Activated B cell treated with CpG ODN at 0.5 μM for 24 hours (primary cell): ENCODE measurements at regions not wholly inside any gene's neighbourhood (a gene's known extent, or its start where the extent isn't known, plus 50 kb on each side); places are given as distances from the start of the nearest gene placed in this dataset.

Experiments
- ATAC-seq: fragments of 200-7000 bp; cut with Tn5 transposase; one replicate; pipeline ENCODE4 v1.10.0; 2021; ENCODE audit warnings: low read depth, mild to moderate bottlenecking, moderate library complexity
- CTCF ChIA-PET: fragments of 350-600 bp; sonication (Branson Sonifier 250); formaldehyde crosslinking; loops from one replicate; lab custom pipeline; 2021; ENCODE audit warnings: antibody characterized with exemption; lab: Charles Lee
- POLR2A ChIA-PET: fragments of 350-600 bp; sonication (Branson Sonifier 250); formaldehyde crosslinking; loops from one replicate; lab custom pipeline; 2021; ENCODE audit warnings: antibody characterized with exemption; lab: Charles Lee
- DNase-seq: peaks from one replicate; pipeline ENCODE4 v3.0.0; 2022
- H3K27ac Mint-ChIP-seq: one replicate; pipeline ENCODE4 v1.8.0; 2020; ENCODE audit warnings: mixed read lengths
- H3K27me3 Mint-ChIP-seq: one replicate; pipeline ENCODE4 v1.8.0; 2021; ENCODE audit warnings: mixed read lengths
- H3K36me3 Mint-ChIP-seq: one replicate; pipeline ENCODE4 v1.8.0; 2021; ENCODE audit warnings: low read depth, mixed read lengths
- H3K4me1 Mint-ChIP-seq: one replicate; pipeline ENCODE4 v1.8.0; 2021; ENCODE audit warnings: mixed read lengths
- H3K4me3 Mint-ChIP-seq: one replicate; pipeline ENCODE4 v1.8.0; 2020; ENCODE audit warnings: mild to moderate bottlenecking, mixed read lengths
- H3K9me3 Mint-ChIP-seq: one replicate; pipeline ENCODE4 v1.8.0; 2020; ENCODE audit warnings: mixed read lengths
- CTCF ChIP-seq: fragments of 200-600 bp; IDR thresholded peaks from one replicate; pipeline ENCODE4 v1.8.0; 2022; ENCODE audit warnings: antibody characterized with exemption, mild to moderate bottlenecking
- intact Hi-C: fragments of 100-400 bp; cut with micrococcal nuclease; formaldehyde crosslinking; loops from one replicate; pipeline ENCODE4 v1.15.1; 2024

GRCh38 chr7:85586091-85586490, 399.2 kb upstream of the SEMA3D start:
- no peak for TF ChIP-seq CTCF
- POLR2A ChIA-PET: no interaction called here
- H3K36me3 Mint-ChIP-seq: no peaks in the 10 kb centered on the region
- no peaks in the 10 kb centered on the region for H3K9me3 Mint-ChIP-seq
- H3K27me3 Mint-ChIP-seq: no peaks in the 10 kb centered on the region
- DNase-seq (no peak), ATAC-seq (no peak)
- H3K4me3 Mint-ChIP-seq: no peak overlapping the region
- CTCF ChIA-PET: no interaction called here
- no peaks in the 10 kb centered on the region for H3K4me1 Mint-ChIP-seq
- no peak overlapping the region for H3K27ac Mint-ChIP-seq
- intact Hi-C loops: no loop called here

DNA sequence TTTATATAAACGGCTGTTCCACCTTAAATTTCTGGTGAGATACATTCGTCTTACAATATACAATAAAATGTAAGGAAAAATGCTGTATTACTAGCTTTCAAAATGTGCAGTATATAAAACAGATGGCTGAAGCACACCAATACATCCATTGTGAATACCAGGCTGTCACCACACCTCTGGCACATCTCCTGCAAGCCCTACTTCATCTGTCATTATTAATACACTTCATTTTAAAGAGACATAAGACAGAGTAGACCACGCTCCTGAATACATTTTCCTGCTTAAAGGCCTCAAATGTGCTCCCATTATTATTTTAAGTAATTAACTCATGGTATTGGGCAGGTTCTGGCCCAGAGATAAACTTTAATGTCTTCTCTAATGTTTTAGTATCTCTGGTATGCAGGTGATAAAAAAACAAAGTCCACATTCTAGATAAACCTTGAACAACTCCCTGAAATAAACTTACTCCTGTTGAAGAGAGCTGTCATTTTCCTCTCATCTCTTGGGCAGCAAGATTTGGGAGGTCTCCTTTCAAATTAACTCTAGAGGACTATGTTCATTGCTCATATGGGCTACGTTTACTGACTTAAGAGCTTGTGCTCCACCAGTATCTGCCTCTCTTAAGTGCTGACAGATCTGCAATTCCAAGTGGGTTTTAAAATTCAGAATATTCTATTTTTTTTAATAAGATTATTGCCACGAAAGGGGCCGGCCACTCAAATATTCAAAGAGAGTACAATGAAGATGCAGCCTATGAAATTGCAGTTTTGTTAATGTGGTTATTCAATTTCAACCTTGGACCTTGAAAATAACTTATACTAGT, 396.5 kb upstream of the SEMA3D start:
- H3K27ac Mint-ChIP-seq: no peak overlapping the region
- H3K27me3 Mint-ChIP-seq: no peaks in the 10 kb centered on the region
- intact Hi-C loops: no loop called here
- no peaks in the 10 kb centered on the region for H3K9me3 Mint-ChIP-seq
- ATAC-seq: no peak
- ChIA-PET CTCF (no interaction called here), POLR2A (no interaction called here)
- H3K4me1 Mint-ChIP-seq: no peaks in the 10 kb centered on the region
- TF ChIP-seq CTCF: no peak
- H3K4me3 Mint-ChIP-seq: no peak overlapping the region
- DNase-seq: no peak
- H3K36me3 Mint-ChIP-seq: no peaks in the 10 kb centered on the region

DNA sequence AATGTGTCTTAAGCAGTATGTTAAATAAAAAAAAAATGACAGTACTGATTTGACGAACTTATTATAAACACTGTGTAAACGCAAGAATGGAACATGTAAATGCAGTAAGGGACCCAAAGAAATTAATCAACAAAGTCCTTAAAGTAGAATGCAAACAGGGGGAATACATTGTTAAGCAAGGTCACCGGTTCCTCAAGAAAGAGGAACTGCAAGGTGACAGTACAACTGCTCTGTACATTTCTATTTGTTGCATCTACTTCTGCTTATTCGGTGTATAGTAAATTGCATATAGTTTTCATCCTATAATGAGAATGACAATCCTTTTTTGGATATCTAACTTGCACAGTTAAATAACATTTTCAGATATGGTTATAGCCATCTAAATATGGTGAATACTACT, 387.0 kb upstream of the SEMA3D start:
- DNase-seq (no peak), ATAC-seq (no peak)
- POLR2A ChIA-PET: no interaction called here
- CTCF ChIA-PET: no interaction called here
- Mint-ChIP-seq H3K27ac (no peak overlapping the region), H3K4me3 (no peak overlapping the region), H3K9me3 (no peaks in the 10 kb centered on the region), H3K4me1 (no peaks in the 10 kb centered on the region), H3K27me3 (no peaks in the 10 kb centered on the region), H3K36me3 (no peaks in the 10 kb centered on the region)
- intact Hi-C loops: no loop called here
- no peak for TF ChIP-seq CTCF

- no peak overlapping the region for H3K4me3 Mint-ChIP-seq
- DNase-seq (no peak), ATAC-seq (no peak)
- no peaks in the 10 kb centered on the region for H3K4me1 Mint-ChIP-seq
- H3K27ac Mint-ChIP-seq: no peak overlapping the region
- no peaks in the 10 kb centered on the region for H3K9me3 Mint-ChIP-seq
- no peaks in the 10 kb centered on the region for H3K36me3 Mint-ChIP-seq
- no peaks in the 10 kb centered on the region for H3K27me3 Mint-ChIP-seq
- ChIA-PET POLR2A (no interaction called here), CTCF (no interaction called here)
- intact Hi-C loops: no loop called here
- no peak for TF ChIP-seq CTCF
Measured at GRCh38 chr7:85573346-85573745, 386.5 kb upstream of the SEMA3D start.

DNA sequence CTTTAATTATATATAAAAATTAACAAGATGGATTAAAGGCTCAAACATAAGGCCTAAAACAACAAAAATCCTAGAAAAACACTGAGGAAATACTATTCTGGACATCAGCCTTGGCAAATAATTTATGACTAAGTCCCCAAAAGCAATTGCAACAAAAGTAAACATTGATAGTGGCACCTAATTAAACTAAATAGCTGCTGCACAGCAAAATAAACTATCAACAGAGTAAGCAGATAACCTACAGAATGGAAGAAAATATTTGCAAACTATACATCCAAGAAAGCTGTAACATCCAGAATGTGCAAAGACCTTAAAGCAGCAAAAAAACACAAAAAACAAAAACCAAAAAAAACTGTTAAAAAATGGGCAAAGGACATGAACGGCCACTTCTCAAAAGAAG, 384.0 kb upstream of the SEMA3D start:
- ChIA-PET CTCF (no interaction called here), POLR2A (no interaction called here)
- no peak overlapping the region for H3K4me3 Mint-ChIP-seq
- H3K36me3 Mint-ChIP-seq: no peaks in the 10 kb centered on the region
- H3K27me3 Mint-ChIP-seq: no peaks in the 10 kb centered on the region
- intact Hi-C loops: no loop called here
- H3K9me3 Mint-ChIP-seq: no peaks in the 10 kb centered on the region
- H3K27ac Mint-ChIP-seq: no peak overlapping the region
- DNase-seq (no peak), ATAC-seq (no peak)
- no peak for TF ChIP-seq CTCF
- no peaks in the 10 kb centered on the region for H3K4me1 Mint-ChIP-seq
